GM21619 (cell line): ENCODE measurements at regions not wholly inside any gene's neighbourhood (a gene's known extent, or its start where the extent isn't known, plus 50 kb on each side); places are given as distances from the start of the nearest gene placed in this dataset.
"Not testable (repeated sequence)": the region's sequence is repeated elsewhere in the genome, so short reads cannot be mapped to it uniquely, and the experiment has no call there.

Experiments
- ATAC-seq: cut with Tn5 transposase; IDR thresholded peaks from one replicate; pipeline ENCODE4 v1.9.1; 2021; ENCODE audit not compliant: unreplicated experiment

GRCh38 chr2:65589667-65590066, 157.3 kb upstream of the SPRED2 start:
- no peak for ATAC-seq

- ATAC-seq: no peak
These were observed 155.4 kb upstream of the SPRED2 start for GRCh38 chr2:65587779-65588178.

- ATAC-seq: no peak
These were observed 154.1 kb upstream of the SPRED2 start for GRCh38 chr2:65586516-65586915.

GRCh38 chr2:65583061-65583460, 150.7 kb upstream of the SPRED2 start:
- ATAC-seq: no peak

GRCh38 chr2:65582364-65582763, 150.0 kb upstream of the SPRED2 start:
- ATAC-seq: no peak

GRCh38 chr2:65580824-65581223, 148.4 kb upstream of the SPRED2 start:
- no peak for ATAC-seq

- no peak for ATAC-seq
These were observed 147.3 kb upstream of the SPRED2 start for GRCh38 chr2:65579506-65580235.

- no peak for ATAC-seq
These were observed 145.3 kb upstream of the SPRED2 start for GRCh38 chr2:65577654-65578053.

GRCh38 chr2:65576861-65577601, 144.6 kb upstream of the SPRED2 start:
- ATAC-seq: no peak

GRCh38 chr2:65576278-65576677, 143.9 kb upstream of the SPRED2 start:
- ATAC-seq: no peak

GRCh38 chr2:65574993-65575392, 142.6 kb upstream of the SPRED2 start:
- ATAC-seq: no peak

GRCh38 chr2:65568656-65569440, 136.4 kb upstream of the SPRED2 start:
- ATAC-seq: not testable (repeated sequence)

GRCh38 chr2:65566617-65567016, 134.2 kb upstream of the SPRED2 start:
- no peak for ATAC-seq

GRCh38 chr2:65565681-65566080, 133.3 kb upstream of the SPRED2 start:
- ATAC-seq: no peak

- no peak for ATAC-seq
These were observed 131.9 kb upstream of the SPRED2 start for GRCh38 chr2:65564299-65564698.

GRCh38 chr2:65562890-65563289, 130.5 kb upstream of the SPRED2 start:
- no peak for ATAC-seq

- ATAC-seq: no peak
These were observed 126.3 kb upstream of the SPRED2 start for GRCh38 chr2:65558743-65559142.

GRCh38 chr2:65557616-65558573, 125.5 kb upstream of the SPRED2 start:
- ATAC-seq: no peak

GRCh38 chr2:65554765-65555591, 122.6 kb upstream of the SPRED2 start:
- peak; percentile 69 for ATAC-seq
